Osteoblast (primary cell): ENCODE measurements at regions not wholly inside any gene's neighbourhood (a gene's known extent, or its start where the extent isn't known, plus 50 kb on each side); places are given as distances from the start of the nearest gene placed in this dataset.

ENCODE experiments used
- DNase-seq: peaks from one replicate; pipeline ENCODE4 v3.0.0; 2011; ENCODE audit warnings: low spot score, mixed read lengths; ENCODE audit not compliant: insufficient read length; ENCODE audit errors: missing footprints
- H2AFZ ChIP-seq: 2 replicates; pipeline ENCODE4 v1.6.0; 2011; ENCODE audit warnings: mild to moderate bottlenecking, low read length
- H3K27ac ChIP-seq: 2 replicates; pipeline ENCODE4 v1.5.1; 2011; ENCODE audit warnings: mild to moderate bottlenecking, low read depth, low read length, moderate library complexity
- H3K27me3 ChIP-seq: 2 replicates; pipeline ENCODE4 v1.6.0; 2012; ENCODE audit warnings: mild to moderate bottlenecking, control low read depth, inconsistent platforms, low read length, moderate library complexity; ENCODE audit not compliant: insufficient read depth
- H3K36me3 ChIP-seq: 2 replicates; pipeline ENCODE4 v1.5.1; 2011; ENCODE audit warnings: mild to moderate bottlenecking, low read length, control low read depth, moderate library complexity; ENCODE audit not compliant: insufficient read depth
- H3K4me1 ChIP-seq: 2 replicates; pipeline ENCODE4 v1.5.1; 2011; ENCODE audit warnings: mild to moderate bottlenecking, low read length, control low read depth, moderate library complexity; ENCODE audit not compliant: insufficient read depth
- H3K4me2 ChIP-seq: 2 replicates; pipeline ENCODE4 v1.6.0; 2011; ENCODE audit warnings: mild to moderate bottlenecking, low read length; ENCODE audit not compliant: insufficient read depth
- H3K4me3 ChIP-seq: fragments of 200-600 bp; sonication (generic); 3 replicates; pipeline ENCODE4 v1.5.1; 2012; ENCODE audit warnings: mild to moderate bottlenecking, low read length, inconsistent platforms; ENCODE audit not compliant: insufficient read depth
- H3K79me2 ChIP-seq: 2 replicates; pipeline ENCODE4 v1.6.0; 2012; ENCODE audit warnings: mild to moderate bottlenecking, low read length, control low read depth, inconsistent platforms; ENCODE audit not compliant: insufficient read depth
- H3K9me3 ChIP-seq: 2 replicates; pipeline ENCODE4 v1.5.1; 2011; ENCODE audit warnings: low read depth, low read length, control low read depth
- H4K20me1 ChIP-seq: 2 replicates; pipeline ENCODE4 v1.6.0; 2012; ENCODE audit warnings: mild to moderate bottlenecking, low read length, control low read depth; ENCODE audit not compliant: insufficient read depth
- TF ChIP-seq, protein P1 (sequence below): IDR thresholded peaks from 2 replicates; pipeline ENCODE4 v1.5.1; 2011; ENCODE audit warnings: mild to moderate bottlenecking, low read depth, low read length, moderate library complexity; ENCODE audit errors: extremely low read depth

DNA sequence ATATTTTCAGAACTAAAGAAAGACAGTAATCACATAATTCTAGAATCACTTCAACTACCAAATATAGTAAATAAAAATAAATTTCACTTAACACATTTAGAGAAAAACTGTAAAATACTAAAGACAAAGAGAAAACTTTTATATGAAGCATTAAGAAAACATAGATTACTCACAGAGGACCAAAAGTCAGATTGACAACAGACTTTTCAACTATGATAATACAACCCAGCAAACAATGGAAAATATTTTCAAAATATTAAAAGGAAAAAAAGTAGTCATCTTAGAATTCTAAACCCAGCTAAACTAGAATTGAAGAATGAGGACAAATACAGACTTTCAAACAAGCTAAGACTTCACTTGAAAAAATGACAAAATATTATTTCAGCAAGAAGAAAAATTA, 164.8 kb upstream of the ARID1B start:
- Histone ChIP-seq H3K27ac (no peak overlapping the region), H3K4me3 (no peak overlapping the region), H3K4me2 (no peak overlapping the region), H3K9me3 (no peaks in the 10 kb centered on the region), H2AFZ (no peak overlapping the region), H3K79me2 (no peaks in the 10 kb centered on the region), H3K36me3 (no peaks in the 10 kb centered on the region), H4K20me1 (no peaks in the 10 kb centered on the region), H3K4me1 (no peaks in the 10 kb centered on the region), H3K27me3 (no peaks in the 10 kb centered on the region)
- DNase-seq = no peak
- TF ChIP-seq, protein P1, sequence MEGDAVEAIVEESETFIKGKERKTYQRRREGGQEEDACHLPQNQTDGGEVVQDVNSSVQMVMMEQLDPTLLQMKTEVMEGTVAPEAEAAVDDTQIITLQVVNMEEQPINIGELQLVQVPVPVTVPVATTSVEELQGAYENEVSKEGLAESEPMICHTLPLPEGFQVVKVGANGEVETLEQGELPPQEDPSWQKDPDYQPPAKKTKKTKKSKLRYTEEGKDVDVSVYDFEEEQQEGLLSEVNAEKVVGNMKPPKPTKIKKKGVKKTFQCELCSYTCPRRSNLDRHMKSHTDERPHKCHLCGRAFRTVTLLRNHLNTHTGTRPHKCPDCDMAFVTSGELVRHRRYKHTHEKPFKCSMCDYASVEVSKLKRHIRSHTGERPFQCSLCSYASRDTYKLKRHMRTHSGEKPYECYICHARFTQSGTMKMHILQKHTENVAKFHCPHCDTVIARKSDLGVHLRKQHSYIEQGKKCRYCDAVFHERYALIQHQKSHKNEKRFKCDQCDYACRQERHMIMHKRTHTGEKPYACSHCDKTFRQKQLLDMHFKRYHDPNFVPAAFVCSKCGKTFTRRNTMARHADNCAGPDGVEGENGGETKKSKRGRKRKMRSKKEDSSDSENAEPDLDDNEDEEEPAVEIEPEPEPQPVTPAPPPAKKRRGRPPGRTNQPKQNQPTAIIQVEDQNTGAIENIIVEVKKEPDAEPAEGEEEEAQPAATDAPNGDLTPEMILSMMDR = no peak

DNA sequence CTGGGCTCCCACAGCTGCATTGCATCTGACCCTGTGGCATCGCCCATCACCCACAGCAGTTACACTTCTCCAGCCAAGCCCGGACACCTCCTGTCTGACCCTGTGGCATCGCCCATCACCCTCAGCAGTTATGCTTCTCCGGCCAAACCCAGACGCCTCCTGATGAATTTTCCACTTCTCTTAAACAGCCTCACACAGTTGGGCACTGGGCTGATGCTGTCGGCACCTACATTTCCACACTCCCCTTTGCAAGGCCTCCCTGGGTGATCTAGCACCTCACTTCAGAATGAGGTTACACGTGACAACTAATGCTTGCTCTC, 175.2 kb upstream of the ARID1B start:
- no peak overlapping the region for H3K4me3 ChIP-seq
- no peaks in the 10 kb centered on the region for H3K9me3 ChIP-seq
- no peaks in the 10 kb centered on the region for H3K4me1 ChIP-seq
- H3K27me3 ChIP-seq = no peaks in the 10 kb centered on the region
- DNase-seq = no peak
- H3K36me3 ChIP-seq = no peaks in the 10 kb centered on the region
- H2AFZ ChIP-seq = no peak overlapping the region
- H3K27ac ChIP-seq = no peak overlapping the region
- no peaks in the 10 kb centered on the region for H3K79me2 ChIP-seq
- H4K20me1 ChIP-seq = no peaks in the 10 kb centered on the region
- H3K4me2 ChIP-seq = no peak overlapping the region
- TF ChIP-seq, protein P1 = no peak

DNA sequence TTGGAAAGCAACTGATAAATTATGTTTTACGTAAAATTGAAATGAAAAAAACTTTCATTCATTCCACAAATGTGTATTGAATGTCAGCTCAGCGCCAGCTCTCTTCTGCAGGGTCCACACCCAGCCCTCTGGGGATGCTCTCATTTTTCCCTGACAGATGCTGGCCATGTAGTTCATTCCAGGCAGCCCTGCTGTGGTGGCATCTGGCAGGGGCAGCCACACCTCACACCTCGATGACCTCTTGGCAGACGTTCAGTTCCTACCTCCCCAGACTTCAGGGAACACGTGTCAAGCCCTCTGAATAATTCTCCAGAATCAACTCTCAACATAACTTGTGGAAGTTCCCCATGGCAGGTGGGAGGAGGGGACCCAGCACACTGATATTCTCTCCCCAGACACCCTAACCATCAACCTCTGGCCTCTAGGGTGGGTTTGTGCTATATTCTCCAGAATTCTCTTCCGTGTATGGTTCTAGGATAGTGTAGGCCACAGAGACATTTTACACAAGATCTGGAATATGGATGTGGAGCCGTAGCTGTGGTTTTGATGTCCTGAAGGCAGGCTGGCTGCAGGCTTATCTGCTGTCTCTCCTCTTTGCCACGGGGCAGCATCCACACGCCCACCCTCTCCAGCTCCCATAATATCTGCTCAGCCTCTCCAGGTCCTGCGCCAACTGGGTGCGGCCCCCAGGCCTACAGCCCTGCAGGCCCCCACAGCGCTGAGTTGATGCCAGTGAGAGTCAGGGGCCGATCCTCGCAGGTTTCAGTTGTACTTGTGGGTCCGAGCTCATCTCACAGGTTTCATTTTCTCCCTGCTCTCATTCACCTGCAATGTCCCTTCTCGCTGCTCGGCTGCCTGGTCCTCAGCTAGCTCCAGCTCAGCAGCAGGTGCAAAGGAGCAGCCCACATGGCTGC, 175.8 kb upstream of the ARID1B start:
- no peaks in the 10 kb centered on the region for H3K4me1 ChIP-seq
- peak; percentile 66 for DNase-seq
- H3K4me3 ChIP-seq = no peak overlapping the region
- H3K36me3 ChIP-seq = no peaks in the 10 kb centered on the region
- no peaks in the 10 kb centered on the region for H3K9me3 ChIP-seq
- TF ChIP-seq, protein P1 = no peak
- no peak overlapping the region for H2AFZ ChIP-seq
- no peak overlapping the region for H3K27ac ChIP-seq
- H4K20me1 ChIP-seq = no peaks in the 10 kb centered on the region
- no peaks in the 10 kb centered on the region for H3K27me3 ChIP-seq
- H3K4me2 ChIP-seq = no peak overlapping the region
- no peaks in the 10 kb centered on the region for H3K79me2 ChIP-seq

DNA sequence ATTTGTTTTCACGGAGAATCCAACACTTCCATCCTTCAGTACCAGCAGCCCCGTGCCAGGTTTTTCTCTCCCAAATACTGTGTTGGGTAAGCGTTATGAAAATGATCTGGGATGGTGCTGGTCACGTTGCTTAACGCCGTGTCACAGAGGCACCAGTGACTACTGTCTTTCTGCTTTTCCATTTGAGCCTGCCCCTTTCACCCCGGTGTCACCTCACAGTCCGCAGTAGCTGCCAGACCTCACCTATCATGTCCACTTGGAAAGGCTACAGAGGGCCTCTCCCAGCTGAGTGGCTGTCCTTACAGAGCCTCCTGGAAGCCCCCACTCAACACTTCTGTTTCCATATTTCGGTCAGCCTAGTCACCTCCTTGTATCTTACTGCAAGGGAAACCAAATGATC, 176.5 kb upstream of the ARID1B start:
- H3K4me3 ChIP-seq = no peak overlapping the region
- H3K79me2 ChIP-seq = no peaks in the 10 kb centered on the region
- H3K9me3 ChIP-seq = no peaks in the 10 kb centered on the region
- TF ChIP-seq, protein P1 = no peak
- no peak for DNase-seq
- no peaks in the 10 kb centered on the region for H3K36me3 ChIP-seq
- no peak overlapping the region for H3K27ac ChIP-seq
- H3K4me1 ChIP-seq = no peaks in the 10 kb centered on the region
- H4K20me1 ChIP-seq = no peaks in the 10 kb centered on the region
- no peak overlapping the region for H3K4me2 ChIP-seq
- no peaks in the 10 kb centered on the region for H3K27me3 ChIP-seq
- H2AFZ ChIP-seq = no peak overlapping the region
